Stimulated activated CD4-positive, alpha-beta T cell treated with anti-CD3 and anti-CD28 coated beads, TNF-alpha, amount 100 ng/mL, for 48 hours (primary cell): ENCODE measurements at regions not wholly inside any gene's neighbourhood (a gene's known extent, or its start where the extent isn't known, plus 50 kb on each side); places are given as distances from the start of the nearest gene placed in this dataset.
"Not testable (repeated sequence)": the region's sequence is repeated elsewhere in the genome, so short reads cannot be mapped to it uniquely, and the experiment has no call there.

Experiments used
- DNase-seq, 3 donors: peaks; one replicate each; pipeline ENCODE4 v3.0.0-alpha.2; 2020; ENCODE audit warnings: low read depth in 3 of 3

DNA sequence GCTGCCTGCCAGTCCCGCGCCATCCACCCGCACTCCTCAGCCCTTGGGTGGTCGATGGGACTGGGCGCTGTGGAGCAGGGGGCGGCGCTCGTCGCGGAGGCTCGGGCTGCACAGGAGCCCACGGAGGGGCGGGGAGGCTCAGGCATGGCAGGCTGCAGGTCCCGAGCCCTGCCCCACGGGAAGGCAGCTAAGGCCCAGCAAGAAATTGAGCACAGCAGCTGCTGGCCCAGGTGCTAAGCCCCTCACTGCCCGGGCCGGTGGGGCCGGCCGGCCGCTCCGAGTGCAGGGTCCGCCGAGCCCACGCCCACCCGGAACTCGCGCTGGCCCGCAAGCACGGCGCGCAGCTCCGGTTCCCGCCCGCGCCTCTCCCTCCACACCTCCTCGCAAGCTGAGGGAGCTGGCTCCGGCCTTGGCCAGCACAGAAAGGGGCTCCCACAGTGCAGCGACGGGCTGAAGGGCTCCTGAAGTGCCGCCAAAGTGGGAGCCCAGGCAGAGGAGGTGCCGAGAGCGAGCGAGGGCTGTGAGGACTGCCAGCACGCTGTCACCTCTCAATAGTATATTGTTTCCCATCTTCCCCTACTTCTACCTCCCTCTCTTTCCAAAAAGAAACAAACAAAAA lies 219.6 kb downstream of the BAMBI start:
- DNase-seq: not testable (repeated sequence)

DNA sequence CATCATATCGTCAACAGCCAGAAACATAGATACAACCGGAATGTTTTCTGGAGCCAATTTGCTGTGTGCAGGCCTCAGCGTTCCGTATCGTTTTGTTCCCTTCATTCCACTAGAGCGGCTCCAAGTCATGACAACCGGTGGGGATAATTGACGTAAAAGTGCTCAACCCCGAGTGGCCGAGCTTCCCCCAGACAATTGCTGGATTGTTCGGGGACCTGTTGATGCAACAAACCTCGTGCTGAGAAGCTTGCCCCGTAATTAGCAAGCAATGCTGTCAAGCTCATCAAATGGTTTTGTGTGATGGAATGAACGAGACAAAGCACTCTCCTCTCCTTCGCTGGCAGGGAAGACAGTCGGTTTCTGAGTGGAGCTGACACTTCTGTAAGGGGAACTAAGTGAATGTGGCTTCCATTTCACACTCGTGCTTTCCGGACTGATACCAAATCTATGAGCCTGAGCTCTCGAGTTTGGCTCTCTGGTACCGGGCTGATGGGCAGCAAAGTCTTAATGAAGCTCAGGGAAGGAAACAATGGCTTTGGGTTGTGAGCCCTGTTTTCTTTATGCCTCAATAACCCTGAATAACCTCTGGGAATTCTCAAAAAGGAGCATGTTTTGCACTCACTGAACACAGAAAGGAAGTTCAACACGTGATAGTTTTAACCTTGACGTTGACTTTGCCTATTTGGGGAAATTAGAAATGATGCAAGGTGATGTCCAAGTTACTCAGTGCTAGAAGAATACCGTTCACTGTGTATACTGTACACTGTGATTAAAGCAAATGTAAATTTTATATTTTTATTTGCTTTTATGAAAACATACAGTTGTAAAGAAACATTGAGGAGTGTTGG lies 220.5 kb downstream of the BAMBI start:
- DNase-seq: no peak

DNA sequence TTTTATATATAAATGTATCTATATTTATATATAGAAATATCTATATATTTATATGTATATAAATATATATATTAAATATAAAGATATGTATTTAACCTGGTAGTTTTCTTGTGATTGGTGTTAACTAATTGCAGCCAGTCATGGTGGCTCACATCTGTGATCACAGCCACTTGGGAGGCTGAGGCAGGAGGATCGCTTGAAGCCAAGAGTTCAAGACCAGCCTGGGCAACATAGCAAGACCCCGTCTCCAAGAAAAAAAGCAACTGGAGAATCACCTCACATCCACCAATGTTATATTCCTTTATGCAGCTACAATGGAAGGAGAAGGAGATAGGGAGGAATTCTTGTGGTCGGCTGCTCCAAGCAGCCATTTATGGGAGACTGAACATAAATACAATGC lies 224.9 kb downstream of the BAMBI start:
- DNase-seq: no peak

DNA sequence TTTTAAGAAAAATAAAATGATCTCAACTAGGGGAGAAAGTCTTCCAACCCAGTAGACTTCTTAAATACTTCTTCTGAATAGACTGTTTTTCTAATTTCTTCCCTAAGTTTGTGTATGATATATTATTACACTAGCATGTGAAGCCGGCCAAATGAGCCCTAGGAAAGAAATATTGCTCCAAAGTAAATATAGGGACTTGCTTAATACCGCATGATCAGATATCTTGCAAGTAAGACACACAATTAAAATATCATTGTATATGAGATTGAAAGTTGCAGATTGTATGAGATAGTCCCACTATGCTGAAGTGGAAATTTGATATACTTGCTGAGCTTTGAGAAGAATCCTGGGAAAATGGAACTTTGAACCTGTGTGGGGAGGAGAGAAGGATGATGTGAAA lies 225.7 kb downstream of the BAMBI start:
- no peak for DNase-seq

DNA sequence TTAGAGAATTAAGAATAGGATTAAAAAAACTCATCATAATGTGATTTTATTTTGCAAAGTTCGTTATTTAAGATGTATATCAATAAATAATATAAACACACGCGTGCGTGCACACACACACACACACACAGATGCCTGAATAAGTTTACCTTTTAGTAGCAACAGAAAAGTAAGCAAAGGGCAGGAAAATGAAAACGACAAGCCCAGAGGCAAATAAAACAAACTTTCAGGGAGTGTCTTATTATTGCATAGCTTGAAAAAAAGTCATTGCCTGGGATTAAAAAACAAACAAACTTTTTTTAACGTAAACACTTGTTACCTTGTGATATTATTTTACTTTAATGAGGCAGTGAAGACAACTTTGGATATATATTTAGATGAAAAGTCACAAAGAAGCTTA lies 226.4 kb downstream of the BAMBI start:
- no peak for DNase-seq

DNA sequence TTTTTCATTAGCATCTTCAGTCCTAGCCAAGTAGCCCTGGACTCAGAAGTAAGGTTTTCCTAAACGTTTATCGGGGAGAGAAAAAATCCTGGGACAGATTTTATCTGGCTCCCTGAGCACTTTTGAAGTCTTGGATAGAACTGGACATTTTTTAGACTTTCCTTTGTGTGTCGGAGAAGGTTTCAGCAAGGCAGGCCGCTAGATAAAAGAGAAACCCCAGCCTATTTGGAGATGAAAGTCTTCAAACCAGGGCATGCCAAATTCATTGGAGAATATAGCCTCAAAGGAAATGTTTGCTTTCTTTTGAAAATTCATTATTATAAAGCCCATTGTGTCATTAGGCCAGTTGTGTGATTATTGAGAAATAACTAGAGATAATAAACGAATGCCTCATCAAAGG lies 228.1 kb downstream of the BAMBI start:
- DNase-seq: no peak

DNA sequence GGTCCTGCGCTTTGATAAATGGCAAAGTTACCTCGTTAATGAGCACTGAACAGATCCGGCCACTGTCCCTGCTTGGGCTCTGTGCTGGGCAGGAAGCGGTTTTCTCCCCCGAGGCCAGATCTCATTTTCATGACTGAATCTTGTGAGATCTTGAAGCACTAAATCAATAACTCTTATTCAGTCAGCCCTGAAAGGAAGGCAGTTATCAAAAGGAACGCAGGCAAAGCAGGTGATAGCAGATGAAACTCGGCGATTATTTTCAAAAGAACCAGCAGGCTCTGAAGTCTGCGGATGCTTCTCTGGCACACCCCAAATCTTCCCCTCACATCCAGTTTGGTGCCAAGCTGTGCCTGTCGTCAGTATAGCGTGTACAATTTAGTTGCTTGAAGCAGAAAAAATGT lies 228.7 kb downstream of the BAMBI start:
- no peak for DNase-seq

DNA sequence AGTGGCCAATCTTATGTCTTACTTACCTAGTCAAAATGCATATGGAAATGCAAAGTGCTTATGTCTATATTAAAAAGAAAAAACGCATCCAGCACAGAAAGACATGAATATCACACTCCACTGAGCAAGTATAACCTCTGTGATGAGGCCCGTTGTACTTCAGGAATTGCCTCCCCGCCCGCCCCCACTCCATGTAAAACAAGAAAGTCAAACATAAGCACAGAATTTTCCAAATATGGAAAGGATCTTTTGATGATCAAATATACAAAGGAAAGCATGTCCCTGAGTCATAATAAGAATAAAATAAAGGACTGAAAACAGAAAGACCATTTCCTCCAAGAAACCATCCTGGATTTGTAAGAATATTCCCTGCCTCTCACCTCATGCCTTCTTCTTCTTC lies 229.1 kb downstream of the BAMBI start:
- DNase-seq: no peak

DNA sequence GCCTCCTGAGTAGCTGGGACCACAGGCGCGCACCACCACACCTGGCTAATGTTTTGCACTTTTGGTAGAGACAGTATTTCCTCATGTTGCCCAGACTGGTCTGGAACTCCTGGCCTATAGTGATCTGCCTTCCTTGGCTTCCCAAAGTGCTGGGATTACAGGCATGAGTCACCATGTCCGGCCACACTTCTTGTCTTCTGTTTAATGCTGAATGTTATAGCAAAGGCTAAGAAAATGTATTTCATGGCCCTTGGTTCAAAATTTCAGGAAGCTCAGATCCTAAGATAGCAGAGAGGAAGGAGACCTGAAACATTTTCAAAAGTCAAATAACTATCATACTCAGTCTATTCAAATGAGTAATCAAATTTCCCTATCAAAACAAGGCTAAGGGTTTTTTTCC lies 229.6 kb downstream of the BAMBI start:
- DNase-seq: no peak

DNA sequence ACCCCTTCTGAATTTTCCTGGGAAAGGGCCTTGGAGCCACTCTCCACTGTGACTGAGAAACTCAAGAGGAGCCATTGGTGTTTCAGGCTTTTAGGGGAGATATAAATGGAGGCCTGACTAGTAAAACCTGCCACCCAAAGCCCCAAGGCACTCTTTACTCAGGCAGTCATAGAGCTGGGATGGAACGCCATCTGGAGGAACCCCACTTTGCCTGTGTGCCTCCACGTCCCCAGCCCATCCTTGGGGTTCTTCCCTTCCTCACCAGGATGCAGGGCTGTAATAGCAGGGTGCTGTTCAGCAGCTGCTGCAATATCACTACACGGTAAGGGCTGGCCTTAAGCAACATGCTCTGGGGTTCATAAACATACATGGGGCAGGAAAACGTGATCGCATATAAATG lies 232.6 kb downstream of the BAMBI start:
- DNase-seq: no peak

DNA sequence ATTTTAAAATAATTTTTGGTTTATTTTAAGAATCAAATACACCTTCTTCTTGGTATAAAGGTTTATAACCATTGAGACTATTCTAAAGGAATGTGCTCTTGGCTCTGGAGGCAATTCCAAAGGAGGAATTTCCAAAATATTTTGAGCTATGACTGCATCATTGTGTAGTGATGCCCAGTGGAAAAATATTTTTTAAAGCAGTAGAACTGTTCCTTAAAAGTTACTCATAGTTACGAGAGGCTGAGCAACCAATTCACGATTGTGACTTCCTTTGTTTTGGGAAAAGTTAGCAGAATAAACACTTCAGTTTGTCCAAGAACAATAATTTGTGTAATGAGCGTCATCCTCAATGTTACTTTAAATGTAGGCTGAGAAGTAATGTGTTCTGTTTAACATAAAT lies 233.6 kb downstream of the BAMBI start:
- DNase-seq: no peak

DNA sequence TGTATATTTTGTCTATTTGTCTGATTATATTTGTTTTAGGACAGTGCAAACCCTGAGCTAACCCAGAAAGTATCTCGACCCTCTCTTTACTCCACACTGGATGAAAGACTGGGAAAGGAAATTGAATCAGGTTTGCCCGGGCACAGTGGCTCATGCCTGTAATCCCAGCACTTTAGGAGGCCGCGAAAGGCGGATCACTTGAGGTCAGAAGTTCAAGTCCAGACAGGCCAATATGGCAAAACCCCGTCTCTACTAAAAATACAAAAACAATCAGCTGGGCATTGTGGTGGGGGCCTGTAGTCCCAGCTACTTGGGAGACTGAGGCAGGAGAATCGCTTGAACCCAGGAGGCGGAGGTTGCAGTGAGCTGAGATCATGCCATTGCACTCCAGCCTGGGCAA lies 234.2 kb downstream of the BAMBI start:
- DNase-seq: not testable (repeated sequence)

DNA sequence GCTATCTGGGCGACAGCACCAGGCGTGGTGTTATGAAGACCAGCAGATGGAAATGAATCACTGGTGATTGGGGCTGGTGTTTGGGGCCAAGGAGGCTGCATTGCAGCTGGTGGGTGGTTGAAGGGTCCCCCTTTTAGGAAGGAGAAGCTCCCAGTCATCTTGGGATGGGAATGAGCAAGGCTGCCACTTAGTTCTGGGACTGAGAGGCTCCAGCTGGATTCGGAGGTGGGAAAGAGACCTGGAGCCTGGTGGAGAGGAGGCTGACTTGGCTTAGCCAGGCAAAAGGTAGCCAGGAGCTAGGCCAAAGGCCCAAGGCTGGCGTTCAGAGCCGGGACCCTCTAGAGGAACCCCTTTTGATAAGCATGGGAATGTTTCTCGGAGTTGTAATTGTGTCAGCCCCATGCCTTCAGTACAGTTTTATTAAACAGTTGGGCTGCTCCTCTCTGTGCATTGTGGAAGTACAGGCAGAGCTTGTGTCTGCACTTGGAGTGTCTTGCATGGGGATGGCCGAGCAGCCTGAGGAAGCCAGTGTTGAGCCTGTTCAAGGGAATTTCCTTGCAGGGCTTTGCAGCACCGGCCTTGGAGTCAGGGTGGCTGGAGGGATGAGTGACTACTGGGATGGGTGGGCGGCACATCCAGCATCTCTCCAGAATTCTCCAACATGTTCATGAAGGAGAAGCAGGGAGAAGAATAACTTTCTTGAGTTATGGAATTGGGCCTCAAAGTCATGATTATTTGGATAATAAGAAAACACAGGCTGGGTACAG lies 234.9 kb downstream of the BAMBI start:
- no peak for DNase-seq

DNA sequence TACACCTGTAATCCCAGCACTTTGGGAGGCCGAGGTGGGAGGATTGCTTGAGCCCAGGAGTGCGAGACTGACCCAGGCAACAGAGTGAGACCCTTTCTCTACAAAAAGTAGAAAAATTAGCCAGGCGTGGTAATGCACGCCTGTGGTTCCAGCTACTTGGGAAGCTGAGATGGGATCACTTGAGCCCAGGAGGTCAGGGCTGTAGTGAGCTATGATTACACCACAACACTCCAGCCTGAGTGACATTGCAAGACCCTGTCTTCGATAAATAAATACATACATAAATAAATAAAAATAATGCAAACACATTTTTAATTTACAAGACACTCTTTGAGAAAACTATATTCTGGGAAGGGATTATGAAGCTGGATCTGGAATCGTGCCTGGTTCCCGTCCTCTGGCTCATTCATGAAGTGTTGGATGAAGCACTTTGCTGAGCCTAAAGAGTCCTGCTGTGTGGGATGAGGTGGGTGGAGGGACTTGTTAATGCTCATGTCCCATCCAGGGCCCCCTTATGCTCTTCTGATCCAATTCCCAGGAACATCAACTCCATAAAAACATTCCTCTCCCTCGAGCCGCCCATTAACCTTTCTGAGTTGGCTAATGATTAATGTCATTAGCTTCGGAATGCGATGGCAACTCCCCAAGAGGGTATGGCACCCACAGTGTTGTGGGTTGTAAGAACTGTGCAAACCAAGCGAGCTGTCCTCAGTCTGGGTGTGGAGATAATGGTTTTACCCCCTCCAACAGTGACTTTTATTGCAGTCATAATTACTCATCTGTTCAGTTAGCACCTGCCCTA lies 236.3 kb downstream of the BAMBI start:
- DNase-seq: no peak

DNA sequence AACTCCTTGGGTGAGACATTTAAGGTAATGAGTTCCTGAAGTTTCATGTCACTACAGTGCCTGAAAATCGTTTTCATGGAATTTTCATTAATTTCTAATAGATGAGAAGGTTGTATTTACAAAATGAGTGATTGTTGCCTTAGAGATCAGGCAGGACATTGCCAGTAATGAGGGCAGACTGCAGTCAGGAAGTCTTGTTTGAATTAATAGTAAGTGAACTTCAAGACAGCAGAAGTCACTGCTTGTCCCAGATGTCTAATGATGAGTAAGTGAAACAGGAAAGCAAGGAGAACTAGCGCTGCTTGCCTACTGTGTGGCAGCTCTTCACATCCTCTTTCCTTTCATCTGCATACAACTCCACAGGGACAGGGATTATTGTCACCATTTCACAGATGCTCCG lies 237.4 kb downstream of the BAMBI start:
- DNase-seq: no peak

DNA sequence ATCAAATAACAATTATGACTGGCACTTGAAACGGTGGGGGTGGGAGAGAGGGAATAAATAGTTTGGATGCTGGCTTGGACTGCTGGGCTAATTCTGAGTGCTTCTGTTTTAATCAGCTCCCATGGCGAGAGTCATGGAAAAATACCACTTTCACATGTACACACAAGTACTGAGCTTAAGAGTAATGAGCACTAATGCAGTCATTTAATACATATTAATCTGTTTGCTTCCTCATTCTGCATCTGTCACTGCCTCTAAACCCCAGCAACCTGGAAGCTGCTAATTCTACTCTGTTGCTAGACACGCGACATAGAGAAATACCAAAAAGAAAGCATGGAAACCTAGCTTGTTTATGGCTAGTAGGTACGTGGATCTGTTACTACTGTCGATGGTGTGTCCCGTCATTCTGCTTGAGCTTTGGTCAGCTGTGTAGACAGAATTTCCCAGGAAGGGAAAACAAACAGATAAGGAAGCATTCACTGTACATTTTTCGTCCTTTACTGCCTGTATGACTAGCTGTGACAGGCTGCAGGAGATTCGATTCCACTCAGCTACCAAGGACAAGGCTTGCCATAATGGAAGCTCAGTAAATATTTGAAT lies 238.8 kb downstream of the BAMBI start:
- no peak for DNase-seq

DNA sequence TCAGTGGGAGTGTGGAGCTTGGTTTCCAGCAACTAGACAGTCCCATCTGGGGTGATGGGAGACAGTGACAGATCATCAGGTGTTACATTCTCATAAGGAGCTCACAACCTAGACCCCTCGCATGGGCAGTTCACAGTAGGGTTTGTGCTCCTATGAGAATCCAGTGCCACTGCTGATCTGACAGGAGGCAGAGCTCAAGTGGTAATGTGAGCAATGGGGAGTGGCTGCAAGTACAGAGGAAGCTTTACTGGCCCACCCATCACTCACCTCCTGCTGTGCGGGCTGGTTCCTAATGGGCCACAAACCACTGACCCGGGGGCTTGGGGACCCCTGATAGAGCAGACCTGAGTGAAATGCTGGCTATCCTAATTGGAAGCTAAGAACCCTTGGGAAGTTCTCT lies 242.8 kb downstream of the BAMBI start:
- no peak for DNase-seq

DNA sequence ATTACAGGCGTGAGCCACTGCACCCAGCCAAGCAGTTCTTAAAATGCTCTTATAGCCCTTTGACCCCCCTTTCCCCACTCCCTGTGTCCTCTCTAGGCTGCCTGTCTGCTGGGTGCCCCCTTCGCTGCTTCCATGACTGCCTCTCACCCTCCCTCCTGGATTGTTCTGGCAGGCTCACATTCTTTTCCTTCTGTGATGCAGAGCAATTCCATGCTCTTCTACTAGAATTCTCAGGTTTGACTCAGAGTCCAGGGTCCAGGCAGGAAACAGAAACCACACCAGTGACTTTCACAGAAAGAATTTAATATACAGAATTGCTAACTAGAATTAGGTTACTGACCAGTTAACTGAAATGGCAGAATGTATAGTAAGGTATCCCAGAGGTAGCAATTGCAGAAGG lies 244.8 kb downstream of the BAMBI start:
- DNase-seq: no peak

DNA sequence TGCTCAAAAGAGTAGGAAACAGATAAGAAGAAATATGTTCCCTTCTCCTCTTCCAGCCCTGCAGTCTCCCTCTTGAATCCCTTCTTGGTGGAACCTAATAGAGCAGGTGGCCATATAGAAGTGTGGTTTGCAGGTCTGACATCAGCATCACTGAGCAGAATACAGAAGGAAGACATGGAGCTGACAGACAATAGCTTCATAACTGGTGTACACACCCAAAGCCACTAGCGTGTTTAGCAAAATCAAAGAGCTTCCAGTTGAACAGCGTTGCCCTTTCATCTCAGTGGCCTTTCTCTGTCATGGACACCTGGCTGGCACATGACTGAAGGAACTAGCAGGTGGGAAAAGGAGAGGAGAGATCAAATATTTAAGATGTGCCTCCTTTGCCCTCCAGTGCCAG lies 245.5 kb downstream of the BAMBI start:
- no peak for DNase-seq

DNA sequence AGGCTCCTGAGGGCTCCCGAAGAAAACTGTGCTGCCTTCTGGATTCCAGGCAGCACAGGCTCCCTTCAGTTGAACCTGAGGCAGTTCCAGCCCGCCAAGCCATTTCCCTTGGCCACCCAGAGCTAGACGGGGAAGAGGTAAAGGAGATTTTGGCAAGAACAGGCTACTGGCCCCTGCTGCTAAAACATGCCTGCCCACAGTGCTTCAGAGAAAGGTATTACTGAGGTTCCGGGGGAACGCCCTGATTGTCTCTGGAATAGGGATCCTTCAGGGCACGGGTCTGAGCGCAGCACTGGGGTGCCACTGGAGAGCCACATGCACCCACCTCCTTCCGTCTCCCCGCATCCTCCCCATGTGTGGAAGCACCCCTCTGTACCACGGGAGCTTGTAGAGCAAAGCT lies 247.4 kb downstream of the BAMBI start:
- DNase-seq: no peak

DNA sequence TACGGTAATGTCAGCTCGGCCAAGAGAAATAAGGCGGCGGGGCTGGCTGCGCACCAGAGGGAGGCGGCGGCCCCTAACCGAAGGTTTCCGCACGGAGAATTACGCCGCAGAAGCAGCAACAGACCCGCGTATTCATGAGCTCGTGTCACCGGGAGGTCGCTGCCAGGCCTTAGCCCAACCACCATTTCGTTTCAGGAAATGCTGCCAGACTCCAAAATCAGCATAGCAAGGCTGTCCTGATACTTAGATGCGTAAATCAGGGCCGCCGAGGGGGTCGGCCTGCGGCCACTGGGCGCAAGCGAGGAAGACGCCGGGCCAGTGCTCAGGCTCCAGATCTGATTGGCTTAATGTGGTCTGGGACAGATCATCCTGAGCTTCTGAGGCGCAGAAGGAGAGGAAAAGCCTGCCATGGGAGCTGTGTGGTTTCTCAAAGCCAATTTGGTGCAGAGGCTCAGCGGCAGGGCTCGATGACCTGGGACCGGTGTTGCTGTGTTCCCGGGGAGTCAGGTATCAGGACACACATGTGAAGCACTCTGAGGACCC lies 247.9 kb downstream of the BAMBI start:
- DNase-seq: no peak
